Mucosa of descending colon (tissue), 3 donors: ENCODE measurements at regions not wholly inside any gene's neighbourhood (a gene's known extent, or its start where the extent isn't known, plus 50 kb on each side); places are given as distances from the start of the nearest gene placed in this dataset.
"Not testable (repeated sequence)": the region's sequence is repeated elsewhere in the genome, so short reads cannot be mapped to it uniquely, and the experiment has no call there.

ENCODE experiments used
- ATAC-seq: fragments of 200-7000 bp; cut with Tn5 transposase; one replicate; pipeline ENCODE4 v1.9.1; 2020; ENCODE audit warnings: mild to moderate bottlenecking, moderate library complexity
- DNase-seq, 3 donors: peaks; one replicate each; pipeline ENCODE4 v3.0.0-alpha.2; 2020
- H3K36me3 ChIP-seq: fragments of 200-600 bp; one replicate; pipeline ENCODE4 v1.8.0; 2021; ENCODE audit warnings: low read depth, mild to moderate bottlenecking
- H3K4me1 ChIP-seq: fragments of 200-600 bp; one replicate; pipeline ENCODE4 v1.8.0; 2021; ENCODE audit warnings: low read depth, mild to moderate bottlenecking
- H3K4me3 ChIP-seq: fragments of 200-600 bp; one replicate; pipeline ENCODE4 v1.8.0; 2021; ENCODE audit warnings: mild to moderate bottlenecking
- H3K9me3 ChIP-seq: fragments of 200-600 bp; one replicate; pipeline ENCODE4 v1.8.0; 2021; ENCODE audit warnings: mild to moderate bottlenecking
- CTCF ChIP-seq: fragments of 200-600 bp; IDR thresholded peaks from one replicate; pipeline ENCODE4 v1.8.0; 2022; ENCODE audit warnings: antibody characterized with exemption, mild to moderate bottlenecking
- intact Hi-C, 2 donors: fragments of 100-400 bp; cut with DNase I in 1 of 2; cut with micrococcal nuclease in 1 of 2; formaldehyde crosslinking; loops; one replicate each; pipeline versions ENCODE4 v1.11.0 to v1.11.1; 2022; cut with DNase I, micrococcal nuclease
- donor health status: DM: no; HTN: no; CAD: no; lungs with moderate emphysema.
- donor health status: DM: no; HTN: no; CAD: no.
- donor health status: DM: no; HTN: yes; CAD: no.

GRCh38 chr10:105577865-105578607, 936.9 kb downstream of the SORCS3 start:
- H3K4me3 ChIP-seq: no peak overlapping the region
- no peaks in the 10 kb centered on the region for H3K36me3 ChIP-seq
- TF ChIP-seq CTCF: no peak
- no peaks in the 10 kb centered on the region for H3K9me3 ChIP-seq
- ATAC-seq (no peak), DNase-seq (no peak)
- no peaks in the 10 kb centered on the region for H3K4me1 ChIP-seq
- intact Hi-C loops: no loop called here

DNA sequence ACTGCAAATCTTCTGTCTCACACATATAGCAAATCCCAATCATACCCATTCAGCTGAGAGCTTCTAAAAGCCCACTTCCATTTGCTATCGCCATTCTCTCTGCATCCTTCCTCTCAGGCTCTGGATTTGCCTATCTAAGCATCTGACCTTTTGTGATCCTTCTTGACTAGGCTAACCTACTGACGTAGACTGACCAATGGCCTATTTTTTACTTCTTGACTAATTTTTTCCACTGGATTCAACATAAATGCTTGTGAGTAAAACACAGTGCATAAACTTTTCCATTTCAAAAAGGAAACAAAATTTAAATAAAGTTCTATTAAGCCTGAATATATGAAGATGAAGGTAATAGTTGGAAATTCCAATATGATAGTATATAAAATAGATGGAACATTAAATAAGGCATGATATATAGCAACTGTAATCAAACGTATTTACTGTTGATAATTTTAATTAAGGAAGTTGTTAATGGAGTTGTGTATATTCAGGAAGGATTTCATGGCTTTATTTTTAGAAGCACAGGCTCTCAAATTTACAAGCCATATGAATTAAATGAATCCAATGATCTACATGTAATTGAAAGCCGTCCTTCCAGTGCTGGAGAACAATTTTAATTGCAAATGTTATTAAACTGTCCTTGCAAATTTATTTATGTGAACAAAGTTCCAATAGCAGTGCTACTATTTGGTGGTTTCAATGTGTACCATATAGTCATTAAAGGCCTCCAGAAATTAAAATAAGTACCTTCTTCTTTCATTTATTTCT, 918.4 kb downstream of the SORCS3 start:
- DNase-seq: no peak
- TF ChIP-seq CTCF: no peak
- H3K4me1 ChIP-seq: no peaks in the 10 kb centered on the region
- H3K9me3 ChIP-seq: no peaks in the 10 kb centered on the region
- no peak overlapping the region for H3K4me3 ChIP-seq
- intact Hi-C loops: no loop called here
- H3K36me3 ChIP-seq: no peaks in the 10 kb centered on the region
- no peak for ATAC-seq

DNA sequence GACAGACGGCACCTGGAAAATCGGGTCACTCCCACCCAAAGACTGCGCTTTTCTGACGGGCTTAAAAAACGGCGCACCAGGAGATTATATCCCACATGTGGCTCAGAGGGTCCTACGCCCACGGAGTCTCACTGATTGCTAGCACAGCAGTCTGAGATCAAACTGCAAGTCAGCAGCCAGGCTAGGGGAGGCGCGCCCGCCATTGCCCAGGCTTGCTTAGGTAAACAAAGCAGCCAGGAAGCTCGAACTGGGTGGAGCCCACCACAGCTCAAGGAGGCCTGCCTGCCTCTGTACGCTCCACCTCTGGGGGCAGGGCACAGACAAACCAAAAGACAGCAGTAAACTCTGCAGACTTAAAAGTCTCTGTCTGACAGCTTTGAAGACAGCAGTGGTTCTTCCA, 909.4 kb downstream of the SORCS3 start:
- ATAC-seq, H3K4me3 ChIP-seq, H3K36me3 ChIP-seq, intact Hi-C loops, H3K9me3 ChIP-seq, H3K4me1 ChIP-seq: not testable (repeated sequence)
- peak; percentile 27 to 40 (median 38) for DNase-seq

- DNase-seq (no peak), ATAC-seq (no peak)
- H3K36me3 ChIP-seq: no peaks in the 10 kb centered on the region
- no peaks in the 10 kb centered on the region for H3K4me1 ChIP-seq
- no peaks in the 10 kb centered on the region for H3K9me3 ChIP-seq
- intact Hi-C loops: no loop called here
- TF ChIP-seq CTCF: no peak
- H3K4me3 ChIP-seq: no peak overlapping the region
Observed at GRCh38 chr10:105549731-105550130, 908.6 kb downstream of the SORCS3 start.

DNA sequence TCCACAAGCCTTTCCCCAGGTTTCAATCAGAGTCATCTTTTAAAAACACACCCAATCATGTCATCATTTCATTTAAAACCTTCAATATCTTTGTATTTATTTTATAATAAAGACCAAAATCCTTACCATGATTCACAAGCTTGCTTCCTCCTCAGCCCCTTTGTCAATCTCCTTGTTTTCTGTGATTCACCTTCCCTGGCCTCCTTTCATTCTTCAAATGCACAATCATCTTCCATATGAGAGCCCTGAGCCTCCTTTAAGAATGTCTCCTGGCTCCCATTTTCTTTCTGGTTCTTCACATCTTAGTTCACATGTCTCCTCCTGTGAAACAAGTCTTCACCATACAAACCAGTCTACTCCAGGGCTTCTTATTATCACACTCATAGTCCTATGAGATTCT, 904.0 kb downstream of the SORCS3 start:
- DNase-seq: no peak
- H3K4me1 ChIP-seq: no peaks in the 10 kb centered on the region
- no peaks in the 10 kb centered on the region for H3K36me3 ChIP-seq
- no peak for ATAC-seq
- TF ChIP-seq CTCF: no peak
- no peak overlapping the region for H3K4me3 ChIP-seq
- intact Hi-C loops: no loop called here
- H3K9me3 ChIP-seq: no peaks in the 10 kb centered on the region

GRCh38 chr10:105540381-105540780, 899.3 kb downstream of the SORCS3 start:
- ATAC-seq (no peak), DNase-seq (no peak)
- intact Hi-C loops: no loop called here
- no peak for TF ChIP-seq CTCF
- Histone ChIP-seq H3K9me3 (no peaks in the 10 kb centered on the region), H3K4me1 (no peaks in the 10 kb centered on the region), H3K4me3 (no peak overlapping the region), H3K36me3 (no peaks in the 10 kb centered on the region)
